ENCODE measurements at regions not wholly inside any gene's neighbourhood (a gene's known extent, or its start where the extent isn't known, plus 50 kb on each side); places are given as distances from the start of the nearest gene placed in this dataset.

- no peak overlapping the region for H3T11ph ChIP-seq (ENCODE audit: low read length)
- H3K18ac ChIP-seq (ENCODE audit: insufficient read length, low read depth, low read length), result no peak overlapping the region
- no peaks in the 10 kb centered on the region; the same call in 1 of the 2 replicates for H3K27me3 Mint-ChIP-seq (ENCODE audit: low read depth)
- no peak overlapping the region for H2BK20ac ChIP-seq (ENCODE audit: low read depth, low read length, poor library complexity, severe bottlenecking)
- no CpG with 5 or more reads among the region's 2 CpGs for WGBS (ENCODE audit: extremely low coverage, insufficient read length, low lambda C conversion rate)
- no peak overlapping the region for H2AFZ ChIP-seq (ENCODE audit: low read length)
- DNase-seq, result no peak
- H3K4me1 Mint-ChIP-seq, result no peaks in the 10 kb centered on the region
- no peak overlapping the region for H4K5ac ChIP-seq (ENCODE audit: insufficient read length, low read depth, low read length)
- H3K79me2 ChIP-seq (ENCODE audit: insufficient read depth, low read length), result no peaks in the 10 kb centered on the region
- no peaks in the 10 kb centered on the region for H3K27me3 ChIP-seq (ENCODE audit: insufficient read depth, low read length)
- H3K9me3 ChIP-seq (ENCODE audit: control insufficient read depth, low read depth, low read length), result no peaks in the 10 kb centered on the region
- H3K14ac ChIP-seq (ENCODE audit: insufficient read depth, low read length), result no peak overlapping the region
- no peak overlapping the region for H3K23ac ChIP-seq (ENCODE audit: insufficient read length, low read depth, low read length)
- TF ChIP-seq, protein P1, sequence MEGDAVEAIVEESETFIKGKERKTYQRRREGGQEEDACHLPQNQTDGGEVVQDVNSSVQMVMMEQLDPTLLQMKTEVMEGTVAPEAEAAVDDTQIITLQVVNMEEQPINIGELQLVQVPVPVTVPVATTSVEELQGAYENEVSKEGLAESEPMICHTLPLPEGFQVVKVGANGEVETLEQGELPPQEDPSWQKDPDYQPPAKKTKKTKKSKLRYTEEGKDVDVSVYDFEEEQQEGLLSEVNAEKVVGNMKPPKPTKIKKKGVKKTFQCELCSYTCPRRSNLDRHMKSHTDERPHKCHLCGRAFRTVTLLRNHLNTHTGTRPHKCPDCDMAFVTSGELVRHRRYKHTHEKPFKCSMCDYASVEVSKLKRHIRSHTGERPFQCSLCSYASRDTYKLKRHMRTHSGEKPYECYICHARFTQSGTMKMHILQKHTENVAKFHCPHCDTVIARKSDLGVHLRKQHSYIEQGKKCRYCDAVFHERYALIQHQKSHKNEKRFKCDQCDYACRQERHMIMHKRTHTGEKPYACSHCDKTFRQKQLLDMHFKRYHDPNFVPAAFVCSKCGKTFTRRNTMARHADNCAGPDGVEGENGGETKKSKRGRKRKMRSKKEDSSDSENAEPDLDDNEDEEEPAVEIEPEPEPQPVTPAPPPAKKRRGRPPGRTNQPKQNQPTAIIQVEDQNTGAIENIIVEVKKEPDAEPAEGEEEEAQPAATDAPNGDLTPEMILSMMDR (conservative IDR thresholded peaks at IDR 0.05), result no peak
- no peak overlapping the region for H2BK120ac ChIP-seq (ENCODE audit: low read depth, low read length, poor library complexity, severe bottlenecking)
- no peaks in the 10 kb centered on the region for H4K20me1 ChIP-seq (ENCODE audit: control insufficient read depth, insufficient read depth, insufficient read length)
- H4K8ac ChIP-seq (replicated peaks; ENCODE audit: insufficient read length, low read depth, low read length), result no peak overlapping the region
- no peaks in the 10 kb centered on the region for H3K79me1 ChIP-seq (ENCODE audit: insufficient read depth, low read depth, low read length, poor library complexity, severe bottlenecking)
- H2BK5ac ChIP-seq (ENCODE audit: insufficient read length, low read length), result no peak overlapping the region
- H4K91ac ChIP-seq (ENCODE audit: insufficient read length, low read depth, low read length), result no peak overlapping the region
- H3K4me1 ChIP-seq (ENCODE audit: insufficient read depth, low read length), result no peaks in the 10 kb centered on the region
- H2AK5ac ChIP-seq (ENCODE audit: insufficient read length, low read length), result no peak overlapping the region
- H3K9ac ChIP-seq (ENCODE audit: extremely low read depth, insufficient read length, low read length), result no peak overlapping the region
- no peak overlapping the region for H3K27ac ChIP-seq (ENCODE audit: insufficient read length, low read depth, low read length)
- H3K9me3 Mint-ChIP-seq, result no peaks in the 10 kb centered on the region; a peak in 1 of 5 replicates
- H3K27ac Mint-ChIP-seq, result no peak overlapping the region
- H3K4me3 Mint-ChIP-seq, result no peak overlapping the region
- H3K36me3 Mint-ChIP-seq (ENCODE audit: insufficient read depth in 1 of 3, low read depth in 3 of 3), result no peaks in the 10 kb centered on the region
- no peak overlapping the region for H3K4ac ChIP-seq (ENCODE audit: low read depth, low read length)
- no peak overlapping the region for H3K4me2 ChIP-seq (ENCODE audit: insufficient read depth, insufficient read length, low read length)
- H3K56ac ChIP-seq (ENCODE audit: insufficient read length, low read depth, low read length), result no peak overlapping the region
- no peak overlapping the region for H2BK15ac ChIP-seq (ENCODE audit: low read depth, low read length)
- H2BK12ac ChIP-seq (ENCODE audit: insufficient read length, low read depth, low read length), result no peak overlapping the region
- H3K23me2 ChIP-seq (ENCODE audit: insufficient read length, low read depth, low read length, poor library complexity, severe bottlenecking), result no peaks in the 10 kb centered on the region
These were observed 203.6 kb upstream of the DAB2 start for GRCh38 chr5:39628348-39628747.

All from H9 (cell line).